GM21526 (cell line): ENCODE measurements at regions not wholly inside any gene's neighbourhood (a gene's known extent, or its start where the extent isn't known, plus 50 kb on each side); places are given as distances from the start of the nearest gene placed in this dataset.
"Not testable (repeated sequence)": the region's sequence is repeated elsewhere in the genome, so short reads cannot be mapped to it uniquely, and the experiment has no call there.

ENCODE experiments used
- ATAC-seq: cut with Tn5 transposase; IDR thresholded peaks from one replicate; pipeline ENCODE4 v1.9.1; 2021; ENCODE audit warnings: moderate library complexity; ENCODE audit not compliant: unreplicated experiment, low FRiP score

DNA sequence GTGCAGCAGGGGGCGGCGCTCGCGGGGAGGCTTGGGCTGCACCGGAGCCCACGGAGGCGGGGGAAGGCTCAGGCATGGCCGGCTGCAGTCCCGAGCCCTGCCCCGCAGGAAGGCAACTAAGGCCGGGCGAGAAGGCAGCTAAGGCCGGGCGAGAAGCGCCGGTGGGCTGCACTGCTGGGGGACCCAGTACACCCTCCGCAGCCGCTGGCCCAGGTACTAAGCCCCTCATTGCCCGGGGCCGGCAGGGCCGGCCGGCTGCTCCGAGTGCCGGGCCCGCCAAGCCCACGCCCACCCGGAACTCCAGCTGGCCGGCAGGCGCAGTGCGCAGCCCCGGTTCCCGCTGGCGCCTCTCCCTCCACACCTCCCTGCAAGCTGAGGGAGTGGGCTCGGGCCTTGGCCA is 150.0 kb downstream of the SMIM20 start:
- ATAC-seq = not testable (repeated sequence)

GRCh38 chr4:26065833-26066232 is 151.8 kb downstream of the SMIM20 start:
- ATAC-seq = no peak

DNA sequence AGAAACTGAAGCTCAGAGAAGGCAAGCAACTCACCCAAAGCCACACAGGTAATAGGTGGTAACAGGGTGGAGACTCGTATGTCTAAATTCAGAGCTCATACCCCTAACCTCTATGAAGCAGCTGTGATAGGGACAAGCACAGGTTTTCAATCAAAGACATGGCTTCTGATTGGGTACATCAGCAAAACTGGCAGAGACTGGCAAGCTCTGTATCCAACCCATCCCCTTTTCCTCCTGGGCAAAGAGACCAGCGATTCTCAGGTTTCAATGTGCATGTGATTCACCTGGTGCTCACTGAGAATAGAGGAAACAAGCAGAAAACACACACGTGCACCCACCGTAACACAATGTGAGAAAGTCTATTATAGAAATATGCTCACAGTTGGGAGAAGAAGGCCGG is 153.0 kb downstream of the SMIM20 start:
- no peak for ATAC-seq

DNA sequence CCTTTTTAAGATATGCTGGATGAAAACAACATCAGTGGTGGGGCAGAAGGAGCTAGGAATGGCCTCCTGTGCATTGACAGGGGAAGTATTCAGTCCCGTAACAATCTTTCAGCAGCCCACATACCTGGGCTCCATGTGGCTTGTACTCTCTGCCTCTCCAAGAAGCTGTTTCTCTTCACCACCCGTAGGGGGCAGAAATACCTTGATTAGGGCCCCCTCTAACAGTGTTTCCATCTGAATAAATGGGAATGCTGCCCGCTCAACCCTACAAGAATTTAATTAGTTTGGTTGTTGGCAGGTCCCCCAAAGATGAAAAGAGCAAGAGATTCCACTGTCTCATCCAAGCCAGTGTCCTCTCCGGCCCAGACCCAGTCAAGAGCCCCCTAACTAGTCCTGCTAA is 155.2 kb downstream of the SMIM20 start:
- peak; percentile 49 for ATAC-seq

DNA sequence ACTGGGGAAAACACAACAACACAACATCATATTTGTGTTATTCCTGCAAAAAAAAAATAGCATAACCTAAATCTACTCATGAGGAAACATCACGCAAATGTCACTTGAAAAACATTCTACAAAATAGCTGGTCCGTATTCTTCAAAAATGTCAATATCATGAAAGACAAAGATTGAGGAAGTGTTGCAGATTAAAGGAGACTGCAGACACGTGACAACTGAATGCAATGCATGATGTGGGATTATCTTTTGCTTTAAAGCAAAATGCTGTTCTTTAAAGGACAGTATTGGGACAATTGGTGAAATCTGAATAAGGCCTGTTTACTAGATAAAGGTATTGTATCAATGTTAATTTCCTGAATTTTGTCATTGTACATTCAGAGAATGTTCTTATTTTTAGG is 157.7 kb downstream of the SMIM20 start:
- ATAC-seq = no peak

GRCh38 chr4:26073886-26074560 is 160.0 kb downstream of the SMIM20 start:
- no peak for ATAC-seq

DNA sequence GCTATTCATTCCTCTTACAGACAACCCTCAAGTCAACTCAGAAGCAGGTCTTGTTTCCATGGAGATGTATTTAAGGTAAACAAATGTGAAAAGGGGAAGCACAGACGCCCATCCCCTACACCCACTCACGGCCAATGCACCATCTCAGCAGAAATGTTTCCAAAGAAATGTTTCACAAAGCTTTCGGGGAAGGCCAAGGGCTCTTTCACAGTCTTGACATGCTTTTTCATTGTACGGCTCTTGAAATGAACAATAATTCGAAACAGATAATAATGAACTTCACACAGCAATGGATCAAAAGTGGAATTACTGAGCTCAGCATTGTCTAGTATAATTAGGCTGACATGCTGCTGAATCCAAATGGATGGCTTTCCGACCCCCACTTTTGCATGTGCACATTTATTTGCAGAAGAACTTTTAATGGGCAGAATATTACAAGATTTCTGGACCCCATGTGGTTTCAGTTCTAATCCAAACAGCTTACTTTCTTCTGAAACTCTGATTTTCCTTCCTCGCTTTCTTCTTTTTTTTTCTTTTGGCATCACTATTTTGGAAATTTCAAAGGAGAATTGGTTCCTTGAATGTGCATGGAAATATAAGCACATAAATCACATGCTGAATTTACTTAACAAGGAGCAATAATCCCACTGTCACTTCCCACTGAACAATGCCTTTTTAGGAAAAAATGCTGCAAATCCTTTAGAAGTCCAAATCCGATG is 160.9 kb downstream of the SMIM20 start:
- peak; percentile 64 for ATAC-seq

- peak; percentile 10 for ATAC-seq
Measured at GRCh38 chr4:26075583-26075982, 161.6 kb downstream of the SMIM20 start.

GRCh38 chr4:26076000-26076587 is 162.1 kb downstream of the SMIM20 start:
- peak; percentile 72 for ATAC-seq

GRCh38 chr4:26076896-26077295 is 162.9 kb downstream of the SMIM20 start:
- ATAC-seq = no peak

DNA sequence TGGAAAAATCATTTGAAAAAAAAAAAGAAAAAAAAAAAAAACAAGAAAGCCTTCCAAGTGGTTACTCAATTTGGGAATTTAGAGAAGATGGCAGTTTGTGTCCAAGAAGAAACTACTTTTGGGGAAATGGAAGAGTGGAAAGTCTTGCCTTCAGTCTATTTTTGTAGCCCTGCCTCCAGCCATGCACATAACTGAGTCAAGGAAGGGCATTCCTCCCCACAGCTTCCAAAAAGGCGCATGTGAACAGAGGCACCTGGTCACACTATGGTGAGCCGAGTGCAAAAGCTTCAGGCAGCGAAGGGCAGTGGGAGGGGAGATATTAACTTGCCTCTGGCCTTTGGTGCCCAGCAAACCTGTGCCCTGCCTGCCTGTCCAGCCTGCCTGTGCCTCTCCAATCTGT is 163.7 kb downstream of the SMIM20 start:
- ATAC-seq = no peak

- no peak for ATAC-seq
Measured at GRCh38 chr4:26080870-26081628, 167.0 kb downstream of the SMIM20 start.

DNA sequence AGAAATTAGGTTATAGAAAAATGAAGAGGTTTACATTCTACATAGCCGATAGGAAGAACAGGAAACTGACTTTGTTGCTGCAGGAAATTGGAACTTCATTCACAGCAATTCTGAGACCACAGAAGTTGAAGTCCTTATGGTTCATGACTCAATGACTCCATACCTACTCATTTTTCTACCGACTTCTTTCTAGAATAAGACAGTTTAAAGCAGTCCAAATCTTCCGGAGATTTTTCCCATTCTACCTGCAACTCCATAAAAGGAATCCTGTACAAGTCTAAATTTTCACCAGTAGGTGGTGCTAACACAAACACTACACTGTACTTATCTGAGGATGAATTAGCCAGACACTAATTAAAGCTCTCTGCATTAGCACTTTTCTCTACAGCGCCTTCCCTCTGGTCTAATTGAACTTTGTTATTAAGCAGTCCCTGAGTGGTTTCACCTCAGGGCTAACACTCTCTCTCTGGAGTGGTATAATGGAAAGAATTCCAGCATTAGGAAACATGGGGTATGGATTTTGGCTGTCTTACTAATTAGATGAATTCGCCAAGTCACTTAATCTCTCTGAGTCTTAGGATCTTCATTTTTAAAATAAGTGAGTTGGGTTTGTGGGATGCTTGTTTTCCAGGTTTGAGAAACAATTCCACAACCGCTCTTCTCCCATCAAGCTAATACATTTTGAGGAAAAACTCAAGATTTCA is 167.9 kb downstream of the SMIM20 start:
- ATAC-seq = no peak

GRCh38 chr4:26082565-26082964 is 168.5 kb downstream of the SMIM20 start:
- no peak for ATAC-seq

DNA sequence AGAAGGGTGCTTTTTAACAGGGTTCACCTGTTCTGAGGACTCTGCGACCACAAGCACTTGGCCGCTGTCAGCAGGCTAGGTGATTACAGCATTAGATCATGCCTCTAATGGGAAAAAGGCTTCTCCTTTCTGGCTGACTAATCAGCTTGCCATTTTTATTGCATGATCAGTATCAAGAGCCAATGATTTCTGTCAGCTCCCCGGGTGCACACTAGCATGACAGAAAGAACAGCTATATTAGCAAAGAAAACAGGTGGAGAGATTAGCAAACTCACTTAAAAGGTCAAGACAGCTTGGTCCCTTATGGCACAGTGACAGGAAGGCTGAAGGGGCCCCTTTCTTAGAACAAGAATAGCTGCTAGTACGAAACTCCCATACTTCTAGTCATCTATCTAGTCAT is 170.0 kb downstream of the SMIM20 start:
- no peak for ATAC-seq

- ATAC-seq = no peak
Measured at GRCh38 chr4:26084414-26084813, 170.4 kb downstream of the SMIM20 start.

- ATAC-seq = no peak
Measured at GRCh38 chr4:26085551-26085950, 171.5 kb downstream of the SMIM20 start.

DNA sequence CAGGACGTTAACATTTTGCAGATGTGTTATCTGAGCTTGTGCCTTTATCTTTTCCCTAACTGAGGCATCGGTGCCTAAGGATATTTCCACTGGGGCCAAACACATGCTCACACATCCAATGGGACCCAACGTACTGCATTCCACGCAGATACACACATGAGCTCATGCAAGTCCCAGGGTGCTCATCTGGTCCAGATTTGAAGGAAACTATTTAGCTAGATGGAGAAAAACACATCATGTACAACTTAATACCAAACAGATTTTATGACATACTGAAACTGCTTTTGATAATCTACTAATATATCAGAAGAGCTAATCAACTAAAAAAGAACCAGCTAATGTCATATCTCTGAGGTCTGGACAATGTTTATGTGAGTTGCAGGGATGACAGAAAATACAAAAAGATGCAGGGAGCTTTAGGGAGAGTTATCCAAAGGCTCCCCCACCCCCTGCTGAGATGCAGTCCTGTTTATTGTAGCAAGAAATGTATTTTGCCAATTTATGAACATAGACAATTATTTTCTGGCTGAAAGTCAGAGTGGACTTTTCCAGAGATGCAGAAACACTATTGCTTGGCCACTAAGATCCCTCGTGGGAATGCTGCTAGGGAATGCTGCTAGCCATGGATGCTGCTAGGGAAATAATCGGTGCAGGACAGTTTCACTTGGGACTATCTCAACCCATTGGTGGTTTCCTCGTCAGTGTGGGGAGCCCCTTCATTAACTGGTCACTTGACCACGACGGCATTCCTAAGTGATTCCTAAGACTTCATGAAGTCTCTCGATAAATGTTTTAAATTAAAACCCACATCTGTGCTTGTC is 172.8 kb downstream of the SMIM20 start:
- ATAC-seq = no peak

GRCh38 chr4:26088433-26088928 is 174.5 kb downstream of the SMIM20 start:
- peak; percentile 43 for ATAC-seq

- no peak for ATAC-seq
Measured at GRCh38 chr4:26093551-26093950, 179.5 kb downstream of the SMIM20 start.
